HG03108 (cell line): ENCODE measurements at regions not wholly inside any gene's neighbourhood (a gene's known extent, or its start where the extent isn't known, plus 50 kb on each side); places are given as distances from the start of the nearest gene placed in this dataset.

Experiments
- ATAC-seq: cut with Tn5 transposase; IDR thresholded peaks from one replicate; pipeline ENCODE4 v1.9.1; 2021; ENCODE audit warnings: moderate library complexity; ENCODE audit not compliant: unreplicated experiment

DNA sequence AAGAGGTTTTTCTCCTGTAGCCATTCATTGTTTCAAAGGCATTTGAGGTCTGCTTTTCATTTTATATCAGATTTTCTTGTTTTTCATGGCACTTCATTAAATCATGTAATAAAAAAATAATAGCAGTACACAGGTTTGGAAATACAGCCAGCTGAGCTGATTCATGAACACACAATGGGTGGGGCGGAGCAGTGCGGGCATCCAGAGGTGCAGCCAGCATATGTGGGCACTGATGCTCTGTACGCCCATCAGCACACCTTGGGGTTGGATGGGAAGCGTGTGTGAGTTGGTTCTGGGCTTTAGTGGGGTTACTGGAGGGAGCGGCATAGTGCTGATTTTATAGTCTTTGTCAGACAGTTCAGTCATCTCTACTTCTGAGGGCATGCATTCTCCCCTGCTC, 54.2 kb upstream of the IRX4 start:
- ATAC-seq: no peak

DNA sequence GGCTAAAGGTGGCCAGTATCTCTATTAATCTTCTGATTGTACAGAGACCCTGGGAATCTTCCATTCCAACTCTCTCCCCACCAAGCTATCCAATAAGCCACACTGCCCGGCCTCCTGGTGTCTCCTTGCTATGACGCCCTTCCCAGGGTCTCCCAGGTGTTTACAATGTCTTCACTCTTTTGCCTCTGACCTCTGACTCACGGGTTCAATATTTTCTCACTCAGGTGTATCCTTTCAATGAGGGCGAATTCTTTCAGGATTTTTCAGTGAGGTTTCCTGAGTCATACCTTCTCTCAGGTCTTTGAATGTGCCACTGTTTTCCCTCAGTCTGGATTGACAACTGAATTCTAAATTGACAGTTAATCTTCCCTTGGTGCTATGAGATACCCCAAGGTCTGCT, 53.7 kb upstream of the IRX4 start:
- no peak for ATAC-seq

- ATAC-seq: no peak
Measured at GRCh38 chr5:1934801-1935429, 52.2 kb upstream of the IRX4 start.

DNA sequence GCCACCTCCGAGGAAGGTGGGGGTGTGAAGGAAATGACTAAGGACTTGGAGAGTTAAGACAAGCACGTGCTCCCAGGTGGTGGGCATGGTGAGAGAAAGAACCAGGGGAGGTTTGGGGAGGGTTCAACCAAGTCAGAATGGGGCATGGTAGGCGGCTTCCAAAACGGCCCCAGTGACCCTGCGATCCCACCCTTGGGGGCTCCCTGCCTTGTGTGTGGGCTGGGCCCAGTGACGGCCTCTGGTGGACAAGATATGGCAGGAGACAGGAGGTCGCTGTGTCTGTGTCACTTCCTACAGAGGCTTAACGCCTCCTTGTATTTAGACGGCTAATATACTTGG, 51.3 kb upstream of the IRX4 start:
- ATAC-seq: no peak

DNA sequence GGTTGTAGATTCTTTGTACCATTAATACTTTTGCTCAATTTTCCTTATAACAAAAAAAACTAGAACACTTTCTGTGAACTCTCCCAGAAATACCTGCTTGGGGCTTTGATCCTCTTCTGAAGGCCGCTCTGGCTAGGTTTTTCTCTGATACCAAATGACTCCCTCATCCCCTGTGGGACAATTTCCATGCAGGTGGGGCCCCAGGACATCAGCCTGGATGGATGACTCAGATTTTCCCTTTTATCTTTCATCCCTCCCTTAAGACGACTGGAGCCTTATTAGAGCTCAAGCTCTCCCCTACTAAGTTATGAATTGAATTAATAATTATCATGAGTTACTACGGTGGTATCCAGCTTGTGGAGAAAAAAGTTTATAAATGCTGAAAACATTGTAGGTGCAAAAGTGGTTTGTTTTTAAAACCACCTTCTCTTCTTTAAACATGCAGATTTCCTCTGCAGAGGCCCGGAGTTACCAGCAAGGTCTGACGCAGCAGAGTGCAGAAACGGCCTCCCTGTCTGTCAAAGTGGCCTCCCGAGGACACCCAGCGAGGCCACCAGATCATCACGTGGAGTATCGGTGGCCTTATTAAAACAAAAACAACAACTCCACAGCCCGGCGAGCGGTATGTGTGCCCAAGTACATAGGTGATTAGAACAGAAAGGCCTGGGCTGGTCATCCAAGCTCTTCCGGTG, 50.8 kb upstream of the IRX4 start:
- no peak for ATAC-seq
